ENCODE measurements at regions not wholly inside any gene's neighbourhood (a gene's known extent, or its start where the extent isn't known, plus 50 kb on each side); places are given as distances from the start of the nearest gene placed in this dataset.

GRCh38 chr1:40914927-40915569, 52.9 kb upstream of the CITED4 start:
- dilution Hi-C loops (cut with MboI; ENCODE audit: extremely low pct_ligation_motif_present, low sequenced_read_pairs) (no loop called here), intact Hi-C loops (cut with micrococcal nuclease) (no loop called here)
- POLR2A ChIA-PET = no interaction called here
- Histone ChIP-seq H2AFZ (ENCODE audit: low read depth, low read length) (no peak overlapping the region), H4K20me1 (replicated peaks; ENCODE audit: control insufficient read depth, extremely low read depth, insufficient read depth, low read length) (no peaks in the 10 kb centered on the region), H3K36me3 (ENCODE audit: control insufficient read depth in 2 of 2, extremely low read depth in 1 of 2, insufficient read depth in 2 of 2, low read length in 2 of 2) (no peaks in the 10 kb centered on the region), H3K9me1 (replicated peaks; ENCODE audit: control insufficient read depth, extremely low read depth, insufficient read depth, low read length) (no peaks in the 10 kb centered on the region), H3K4me2 (ENCODE audit: insufficient read depth, low read length) (no peak overlapping the region), H3K79me2 (ENCODE audit: control insufficient read depth, insufficient read depth, low read length) (no peaks in the 10 kb centered on the region), H3K4me3 (replicated peaks in 1 of 3; ENCODE audit: insufficient read depth in 1 of 3, low read depth in 1 of 3, low read length in 3 of 3) (no peak overlapping the region), H3K9me3 (replicated peaks; ENCODE audit: control insufficient read depth, insufficient read depth, low read length) (no peaks in the 10 kb centered on the region), H3K4me1 (ENCODE audit: control insufficient read depth, extremely low read depth, insufficient read depth, low read length) (no peaks in the 10 kb centered on the region), H3K9ac (replicated peaks; ENCODE audit: extremely low read depth, insufficient read depth, low read length) (no peak overlapping the region), H3K27me3 (ENCODE audit: control insufficient read depth in 2 of 2, insufficient read depth in 2 of 2, low read length in 2 of 2) (peaks cover 0 to 2% of the 10 kb centered on the region in 2 experiments), H3K27ac (ENCODE audit: insufficient read depth, low read depth, low read length) (no peak overlapping the region)
- TF ChIP-seq EZH2 (IDR thresholded peaks at IDR 0.05; ENCODE audit: borderline replicate concordance, low read depth, low read length, severe bottlenecking) (no peak), FOS (IDR thresholded peaks at IDR 0.05; ENCODE audit: borderline replicate concordance, insufficient read depth, low read length) (no peak), MYC (IDR thresholded peaks at IDR 0.05; ENCODE audit: low read depth, low read length) (no peak), GATA2 (IDR thresholded peaks at IDR 0.05; ENCODE audit: insufficient read depth, insufficient read length, low read depth, low read length) (no peak), CTCF (IDR thresholded peaks at IDR 0.05; ENCODE audit: extremely low read depth in 1 of 2, insufficient read depth in 1 of 2, low read depth in 1 of 2, low read length in 2 of 2) (no peak), JUN (IDR thresholded peaks at IDR 0.05; ENCODE audit: borderline replicate concordance, insufficient read depth, insufficient read length, low read depth) (no peak), MAX (IDR thresholded peaks at IDR 0.05; ENCODE audit: insufficient read depth, insufficient read length) (no peak), POLR2A (IDR thresholded peaks at IDR 0.05; ENCODE audit: low read depth, low read length) (no peak), POLR2AphosphoS5 (IDR thresholded peaks at IDR 0.05; ENCODE audit: insufficient read depth, low read depth, low read length) (no peak)
- CTCF ChIA-PET = interaction anchor here (1.2 to 2.1 kb wide), 2 partner anchors 34 to 38 kb away, joined by 4 to 5 read pairs; no protein-coding TSS in a partner anchor
- no TSS peak for BruUV-seq (replicated peaks)
- DNase-seq (ENCODE audit: low read depth, low spot score) (no peak), FAIRE-seq (no peak)
